ENCODE measurements at regions not wholly inside any gene's neighbourhood (a gene's known extent, or its start where the extent isn't known, plus 50 kb on each side); places are given as distances from the start of the nearest gene placed in this dataset.

GRCh38 chr7:117971556-117972244 is 98.5 kb upstream of the CTTNBP2 start:
- Histone ChIP-seq H3K27ac (ENCODE audit: low read depth, low read length) (no peak overlapping the region), H3K4me3 (ENCODE audit: low read length) (no peak overlapping the region), H3K27me3 (ENCODE audit: control insufficient read depth, low read length) (no peaks in the 10 kb centered on the region), H3K9me3 (ENCODE audit: control insufficient read depth, insufficient read depth, low read length) (no peaks in the 10 kb centered on the region), H3K4me1 (ENCODE audit: control insufficient read depth, low read length) (no peaks in the 10 kb centered on the region), H3K4me2 (ENCODE audit: low read length) (no peak overlapping the region), H3F3A (ENCODE audit: control insufficient read depth, insufficient read depth) (no peaks in the 10 kb centered on the region), H3K79me2 (ENCODE audit: control insufficient read depth, low read length) (no peaks in the 10 kb centered on the region), H3K36me3 (ENCODE audit: control insufficient read depth, low read length) (no peaks in the 10 kb centered on the region), H4K20me1 (ENCODE audit: control insufficient read depth, insufficient read depth, low read depth, low read length) (no peaks in the 10 kb centered on the region), H3K9me2 (replicated peaks; ENCODE audit: control insufficient read depth, low read length) (no peaks in the 10 kb centered on the region)
- TF ChIP-seq, protein P1, sequence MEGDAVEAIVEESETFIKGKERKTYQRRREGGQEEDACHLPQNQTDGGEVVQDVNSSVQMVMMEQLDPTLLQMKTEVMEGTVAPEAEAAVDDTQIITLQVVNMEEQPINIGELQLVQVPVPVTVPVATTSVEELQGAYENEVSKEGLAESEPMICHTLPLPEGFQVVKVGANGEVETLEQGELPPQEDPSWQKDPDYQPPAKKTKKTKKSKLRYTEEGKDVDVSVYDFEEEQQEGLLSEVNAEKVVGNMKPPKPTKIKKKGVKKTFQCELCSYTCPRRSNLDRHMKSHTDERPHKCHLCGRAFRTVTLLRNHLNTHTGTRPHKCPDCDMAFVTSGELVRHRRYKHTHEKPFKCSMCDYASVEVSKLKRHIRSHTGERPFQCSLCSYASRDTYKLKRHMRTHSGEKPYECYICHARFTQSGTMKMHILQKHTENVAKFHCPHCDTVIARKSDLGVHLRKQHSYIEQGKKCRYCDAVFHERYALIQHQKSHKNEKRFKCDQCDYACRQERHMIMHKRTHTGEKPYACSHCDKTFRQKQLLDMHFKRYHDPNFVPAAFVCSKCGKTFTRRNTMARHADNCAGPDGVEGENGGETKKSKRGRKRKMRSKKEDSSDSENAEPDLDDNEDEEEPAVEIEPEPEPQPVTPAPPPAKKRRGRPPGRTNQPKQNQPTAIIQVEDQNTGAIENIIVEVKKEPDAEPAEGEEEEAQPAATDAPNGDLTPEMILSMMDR (IDR thresholded peaks at IDR 0.05; ENCODE audit: low read depth, low read length, poor library complexity, severe bottlenecking) = no peak
- TF ChIP-seq EZH2phosphoT487 (IDR thresholded peaks at IDR 0.05; ENCODE audit: borderline replicate concordance, low read length) = no peak

DNA sequence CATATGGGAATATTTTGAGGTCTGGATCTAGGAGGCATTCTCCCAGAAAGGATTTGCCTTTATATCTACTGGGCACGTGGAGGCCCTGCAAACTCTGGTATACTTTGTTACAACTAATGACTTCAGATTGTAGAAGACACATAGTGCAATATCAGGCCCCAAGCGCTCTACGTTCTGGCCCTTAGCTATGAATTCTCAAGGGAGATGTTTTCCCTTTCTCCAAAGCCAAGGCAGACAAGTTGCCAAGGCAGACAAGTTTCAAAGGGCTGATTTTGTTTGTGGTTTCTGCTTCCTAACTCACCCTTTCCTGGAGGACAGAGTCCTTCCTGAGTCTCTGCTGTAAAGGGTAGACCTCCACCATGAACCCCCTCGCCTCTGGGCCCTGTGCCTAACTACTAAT is 99.4 kb upstream of the CTTNBP2 start:
- no peaks in the 10 kb centered on the region for H3K9me2 ChIP-seq (replicated peaks; ENCODE audit: control insufficient read depth, low read length)
- H3F3A ChIP-seq (ENCODE audit: control insufficient read depth, insufficient read depth) = no peaks in the 10 kb centered on the region
- no peaks in the 10 kb centered on the region for H3K9me3 ChIP-seq (ENCODE audit: control insufficient read depth, insufficient read depth, low read length)
- H3K27me3 ChIP-seq (ENCODE audit: control insufficient read depth, low read length) = no peaks in the 10 kb centered on the region
- no peak overlapping the region for H3K27ac ChIP-seq (ENCODE audit: low read depth, low read length)
- TF ChIP-seq EZH2phosphoT487 (IDR thresholded peaks at IDR 0.05; ENCODE audit: borderline replicate concordance, low read length) = no peak
- TF ChIP-seq, protein P1 (IDR thresholded peaks at IDR 0.05; ENCODE audit: low read depth, low read length, poor library complexity, severe bottlenecking) = no peak
- H3K4me2 ChIP-seq (ENCODE audit: low read length) = no peak overlapping the region
- no peaks in the 10 kb centered on the region for H3K79me2 ChIP-seq (ENCODE audit: control insufficient read depth, low read length)
- no peaks in the 10 kb centered on the region for H3K36me3 ChIP-seq (ENCODE audit: control insufficient read depth, low read length)
- H3K4me1 ChIP-seq (ENCODE audit: control insufficient read depth, low read length) = no peaks in the 10 kb centered on the region
- H4K20me1 ChIP-seq (ENCODE audit: control insufficient read depth, insufficient read depth, low read depth, low read length) = no peaks in the 10 kb centered on the region
- no peak overlapping the region for H3K4me3 ChIP-seq (ENCODE audit: low read length)

DNA sequence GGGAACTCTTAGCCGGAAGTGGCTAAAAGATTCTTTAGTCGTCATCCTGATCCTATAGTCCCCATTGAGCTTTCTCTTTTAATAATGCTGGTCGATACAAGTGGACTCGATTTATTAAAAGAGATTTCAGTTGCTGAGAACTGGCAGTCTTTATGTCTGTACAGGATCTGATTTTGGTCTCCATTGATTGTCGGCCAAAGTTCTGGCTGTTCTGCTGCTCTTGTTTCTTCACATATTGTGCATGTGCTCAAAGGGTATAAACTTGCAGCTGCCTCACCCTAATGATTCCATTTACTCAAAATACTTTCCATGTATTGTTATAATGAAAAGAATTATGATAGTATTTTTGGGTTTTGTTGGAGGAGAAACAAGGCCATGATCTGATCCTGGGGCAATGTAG is 100.7 kb upstream of the CTTNBP2 start:
- no peak overlapping the region for H3K27ac ChIP-seq (ENCODE audit: low read depth, low read length)
- no peaks in the 10 kb centered on the region for H3K4me1 ChIP-seq (ENCODE audit: control insufficient read depth, low read length)
- no peaks in the 10 kb centered on the region for H3K36me3 ChIP-seq (ENCODE audit: control insufficient read depth, low read length)
- H3K79me2 ChIP-seq (ENCODE audit: control insufficient read depth, low read length) = no peaks in the 10 kb centered on the region
- H4K20me1 ChIP-seq (ENCODE audit: control insufficient read depth, insufficient read depth, low read depth, low read length) = no peaks in the 10 kb centered on the region
- H3K4me2 ChIP-seq (ENCODE audit: low read length) = no peak overlapping the region
- H3K4me3 ChIP-seq (ENCODE audit: low read length) = no peak overlapping the region
- no peaks in the 10 kb centered on the region for H3K27me3 ChIP-seq (ENCODE audit: control insufficient read depth, low read length)
- no peak for TF ChIP-seq EZH2phosphoT487 (IDR thresholded peaks at IDR 0.05; ENCODE audit: borderline replicate concordance, low read length)
- TF ChIP-seq, protein P1 (IDR thresholded peaks at IDR 0.05; ENCODE audit: low read depth, low read length, poor library complexity, severe bottlenecking) = no peak
- H3K9me2 ChIP-seq (replicated peaks; ENCODE audit: control insufficient read depth, low read length) = no peaks in the 10 kb centered on the region
- no peaks in the 10 kb centered on the region for H3K9me3 ChIP-seq (ENCODE audit: control insufficient read depth, insufficient read depth, low read length)
- no peaks in the 10 kb centered on the region for H3F3A ChIP-seq (ENCODE audit: control insufficient read depth, insufficient read depth)
